Body of pancreas (tissue), 4 donors: ENCODE measurements at regions not wholly inside any gene's neighbourhood (a gene's known extent, or its start where the extent isn't known, plus 50 kb on each side); places are given as distances from the start of the nearest gene placed in this dataset.
"Not testable (repeated sequence)": the region's sequence is repeated elsewhere in the genome, so short reads cannot be mapped to it uniquely, and the experiment has no call there.

Source experiments
- CTCF ChIP-seq, 7 experiments: fragments of 450-650 bp in 4 of 7; fragments of 200-600 bp in 3 of 7; sonication (generic) in 3 of 7; IDR thresholded peaks; one replicate each; pipeline ENCODE4 v1.5.1; 2016 to 2019; ENCODE audit warnings: antibody characterized with exemption in 7 of 7
- POLR2A ChIP-seq, 3 donors: fragments of 450-650 bp; IDR thresholded peaks; one replicate each; pipeline ENCODE4 v1.6.1; 2016; ENCODE audit warnings: antibody characterized with exemption in 3 of 3, mild to moderate bottlenecking in 2 of 3

GRCh38 chr19:21607011-21607410 is 101.6 kb downstream of the ZNF429 start:
- not testable (repeated sequence) for TF ChIP-seq CTCF, POLR2A (IDR thresholded peaks at IDR 0.05)
